Stromal cell of bone marrow (primary cell): ENCODE measurements at regions not wholly inside any gene's neighbourhood (a gene's known extent, or its start where the extent isn't known, plus 50 kb on each side); places are given as distances from the start of the nearest gene placed in this dataset.

Experiments
- DNase-seq: peaks from one replicate; pipeline ENCODE4 v3.0.0-alpha.2; 2012; ENCODE audit warnings: low read depth

DNA sequence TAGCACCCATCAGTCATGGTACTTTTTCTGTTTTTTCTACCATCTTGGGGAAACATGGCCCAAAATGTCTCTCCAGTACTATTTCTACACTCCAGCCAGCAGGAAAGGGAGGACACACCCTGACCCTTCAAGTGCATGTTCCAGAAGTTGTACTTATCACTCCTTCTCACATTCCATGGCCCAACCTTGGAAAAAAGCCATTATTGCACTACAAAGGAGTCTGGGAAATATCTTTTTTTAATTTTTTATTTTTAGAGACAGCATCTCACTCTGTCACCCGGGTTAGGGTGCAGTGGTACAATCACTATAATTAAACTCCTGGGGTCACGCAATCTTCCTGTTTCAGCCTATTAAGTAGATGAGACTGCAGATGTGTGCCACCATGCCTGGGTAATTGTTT, 100.0 kb upstream of the PPP2R3A start:
- DNase-seq = no peak

DNA sequence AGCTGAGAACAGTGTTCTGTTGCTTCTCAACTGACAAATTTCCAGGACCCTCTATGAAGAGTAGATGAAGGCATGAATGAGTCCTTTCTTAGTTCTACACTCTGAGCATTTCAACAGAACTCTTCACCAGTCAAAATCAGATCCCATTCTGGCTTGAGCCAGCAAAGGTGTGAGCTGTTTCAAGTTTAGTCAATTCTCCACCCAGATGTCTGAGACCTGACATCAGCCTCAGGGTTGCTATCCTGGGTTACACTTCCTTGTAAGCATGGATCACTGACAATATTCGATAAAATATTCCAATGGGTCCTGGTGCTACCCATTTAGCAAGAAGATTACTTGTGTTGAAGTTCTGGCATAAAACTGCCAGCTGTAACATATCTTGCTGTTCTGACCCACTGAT, 97.6 kb upstream of the PPP2R3A start:
- DNase-seq = no peak

GRCh38 chr3:135868801-135869200, 96.7 kb upstream of the PPP2R3A start:
- no peak for DNase-seq

DNA sequence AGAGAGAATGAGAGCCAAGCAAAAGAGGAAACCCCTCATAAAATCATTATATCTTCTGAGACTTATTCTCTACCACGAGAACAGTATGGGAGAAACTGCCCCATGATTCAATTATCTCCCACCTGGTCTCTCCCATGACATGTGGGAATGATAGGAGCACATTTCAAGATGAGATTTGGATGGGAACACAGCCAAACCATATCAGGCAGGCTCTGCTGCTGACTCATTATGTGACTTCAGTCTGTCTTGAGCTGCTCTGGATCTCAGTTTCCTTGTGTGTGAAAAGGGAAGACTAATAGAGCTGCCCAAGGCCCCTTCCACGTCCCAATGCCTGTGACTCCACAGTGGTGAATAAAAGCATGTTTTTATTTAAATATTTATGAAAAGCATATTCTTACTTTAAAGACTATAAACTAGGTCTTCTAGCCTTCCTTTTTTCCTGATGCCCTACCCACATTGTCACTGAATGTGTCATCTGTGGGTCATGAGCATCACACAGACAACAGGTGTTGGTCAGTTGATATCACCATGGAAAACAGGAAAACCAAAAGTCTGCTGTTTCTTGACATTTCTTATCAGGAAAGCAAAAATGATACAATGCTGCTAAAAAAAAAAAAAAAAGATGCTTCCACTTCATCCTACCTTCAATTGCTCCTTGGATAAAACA, 96.0 kb upstream of the PPP2R3A start:
- DNase-seq = no peak

GRCh38 chr3:135871311-135871710, 94.2 kb upstream of the PPP2R3A start:
- no peak for DNase-seq

DNA sequence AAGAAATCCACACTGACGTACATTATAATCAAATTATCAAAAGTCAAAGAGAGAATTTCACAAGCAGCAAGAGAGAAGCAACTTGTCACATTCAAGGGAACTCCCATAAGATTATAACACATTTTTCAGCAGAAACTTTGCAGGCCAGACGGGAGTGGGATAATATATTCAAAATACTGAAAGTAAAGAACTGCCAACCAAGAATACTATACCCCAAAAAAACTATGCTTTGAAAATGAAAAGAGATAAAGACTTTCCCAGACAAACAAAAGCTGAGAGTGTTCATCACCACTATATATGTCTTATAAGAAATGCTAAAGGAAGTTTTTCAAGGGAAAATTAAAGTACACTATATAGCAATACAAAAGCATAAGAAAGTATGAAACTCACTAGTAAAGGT, 91.5 kb upstream of the PPP2R3A start:
- no peak for DNase-seq

DNA sequence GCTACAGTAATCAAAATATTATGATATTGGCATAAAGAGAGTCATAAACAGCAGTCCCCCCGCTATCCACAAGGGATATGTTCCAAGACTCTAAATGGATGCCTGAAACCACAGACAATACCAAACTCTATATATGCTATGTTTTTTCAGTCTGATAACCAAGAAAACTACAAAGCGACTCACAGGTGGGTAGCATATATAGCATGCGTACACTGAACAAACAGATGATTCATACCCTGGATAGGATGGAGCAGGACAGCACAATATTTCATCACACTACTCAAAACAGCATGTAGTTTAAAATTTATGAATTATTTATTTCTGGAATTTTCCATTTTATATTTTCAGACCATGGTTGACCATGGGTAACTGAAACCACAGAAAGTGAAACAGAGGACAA, 87.0 kb upstream of the PPP2R3A start:
- DNase-seq = no peak

DNA sequence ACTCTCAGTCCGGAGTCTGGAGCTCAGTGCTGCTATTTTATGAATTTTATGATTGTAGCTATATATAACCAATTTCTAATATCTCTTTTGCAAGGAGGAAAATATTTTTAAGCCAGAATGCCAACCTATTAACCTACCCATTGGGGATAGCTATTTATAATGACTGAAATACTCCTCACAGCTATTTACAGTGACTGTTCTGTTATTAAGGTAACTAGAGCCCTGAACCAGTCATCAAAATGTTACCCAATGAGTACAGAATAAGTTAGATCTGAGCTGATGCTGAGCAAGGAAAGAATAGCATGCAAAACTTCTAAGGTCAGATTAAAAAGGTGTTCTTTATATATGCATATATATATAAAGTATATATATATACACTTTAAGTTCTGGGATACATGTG, 79.6 kb upstream of the PPP2R3A start:
- no peak for DNase-seq

GRCh38 chr3:135887220-135887619, 78.3 kb upstream of the PPP2R3A start:
- DNase-seq = peak; percentile 35

DNA sequence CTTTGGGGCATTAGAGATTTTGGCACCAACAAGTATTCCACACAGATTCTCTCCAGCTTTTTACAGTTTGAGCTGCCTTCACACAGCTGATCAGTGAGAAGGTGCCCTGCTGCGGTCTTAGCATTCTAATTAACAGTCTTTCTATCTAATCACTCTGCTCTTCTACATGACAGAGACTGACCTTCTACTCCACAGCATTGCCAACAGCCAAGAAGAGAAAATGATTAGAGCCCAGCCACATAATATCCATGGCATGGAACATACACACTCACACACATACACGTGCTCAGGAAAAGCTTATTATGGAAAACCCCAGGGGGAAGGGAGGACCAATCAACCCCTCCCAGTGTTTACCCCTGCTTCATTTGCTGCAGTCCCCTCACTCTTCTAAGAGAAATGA, 76.1 kb upstream of the PPP2R3A start:
- DNase-seq = no peak

GRCh38 chr3:135891121-135891520, 74.4 kb upstream of the PPP2R3A start:
- DNase-seq = peak; percentile 7

- peak; percentile 62 for DNase-seq
These were observed 70.3 kb upstream of the PPP2R3A start for GRCh38 chr3:135895106-135895733.

DNA sequence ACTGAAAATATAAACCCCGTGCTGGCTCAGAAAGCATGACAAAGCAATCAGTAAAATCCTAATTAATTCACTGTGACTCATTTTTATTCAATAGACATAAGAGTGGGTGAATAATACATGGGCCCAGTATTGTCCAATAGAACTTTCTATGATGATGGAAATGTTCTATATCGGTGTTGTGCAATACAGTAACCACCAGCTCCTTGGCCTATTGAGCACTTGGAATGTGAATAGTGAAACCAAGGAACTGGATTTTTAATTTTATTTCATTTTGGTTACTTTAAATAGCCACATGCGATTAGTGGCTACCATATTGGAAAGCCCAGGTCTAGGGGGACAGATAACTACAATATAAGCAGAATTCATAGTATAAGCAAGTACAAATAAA, 69.8 kb upstream of the PPP2R3A start:
- peak; percentile 43 for DNase-seq

GRCh38 chr3:135896613-135897012, 68.9 kb upstream of the PPP2R3A start:
- no peak for DNase-seq

DNA sequence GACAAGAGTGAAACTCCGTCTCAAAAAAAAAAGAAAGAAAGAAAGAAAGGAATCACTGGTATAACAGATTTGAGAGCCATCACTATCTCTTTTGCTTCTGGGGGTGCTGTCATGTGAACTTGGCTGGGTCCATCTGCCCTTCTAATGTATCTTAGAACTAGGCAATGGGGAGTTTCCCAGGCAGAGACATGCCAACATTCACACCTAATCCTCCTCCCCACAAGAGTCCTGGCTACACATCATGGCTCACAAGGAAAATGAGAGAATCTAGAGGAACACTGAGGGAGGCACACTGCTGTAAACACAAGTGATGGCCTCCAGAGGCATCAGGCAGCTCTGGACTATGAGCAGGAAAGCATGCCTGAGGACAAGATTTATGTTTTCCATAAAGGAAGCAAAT, 67.8 kb upstream of the PPP2R3A start:
- no peak for DNase-seq

DNA sequence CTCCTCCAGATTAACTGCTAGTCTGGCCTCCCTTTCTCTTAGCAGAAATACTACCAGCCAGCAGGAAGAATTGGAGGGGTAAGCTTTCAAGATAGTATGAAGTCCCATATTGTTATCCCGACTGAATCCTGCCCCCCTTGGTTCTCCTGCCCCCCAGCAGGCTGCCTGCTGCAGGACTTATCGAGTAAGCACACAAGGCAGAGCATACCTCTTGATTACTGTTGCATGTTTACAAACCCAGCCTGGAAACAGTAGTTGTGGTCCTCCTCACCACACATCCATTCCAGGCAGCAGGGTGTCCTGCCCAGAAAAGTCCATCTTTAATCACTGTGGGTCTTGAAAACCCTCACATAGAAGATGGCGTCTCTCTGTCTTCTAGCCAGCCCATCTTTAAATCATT, 66.8 kb upstream of the PPP2R3A start:
- DNase-seq = no peak

- DNase-seq = no peak
These were observed 60.3 kb upstream of the PPP2R3A start for GRCh38 chr3:135905058-135905724.

- DNase-seq = no peak
These were observed 57.9 kb upstream of the PPP2R3A start for GRCh38 chr3:135907422-135908165.

DNA sequence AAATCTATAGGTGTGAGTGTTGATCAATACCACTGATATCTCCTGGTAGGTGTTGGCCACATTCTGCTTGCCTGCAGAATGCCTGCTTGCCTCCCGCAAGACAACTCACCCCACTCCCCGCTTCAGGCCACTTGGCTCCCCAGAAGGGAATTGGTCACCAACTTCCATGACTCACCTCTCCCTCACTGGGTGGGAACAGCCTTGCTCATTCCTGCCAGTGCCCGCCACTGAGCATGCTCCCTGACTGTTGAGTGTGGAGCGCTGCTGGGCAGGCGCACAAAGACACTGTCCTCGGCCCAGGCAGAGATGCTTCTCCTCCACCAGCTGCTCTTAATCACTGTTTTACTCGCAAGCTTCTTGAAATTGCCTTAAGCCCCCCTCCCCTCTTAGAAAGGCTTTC, 57.3 kb upstream of the PPP2R3A start:
- no peak for DNase-seq

GRCh38 chr3:135908737-135909136, 56.8 kb upstream of the PPP2R3A start:
- DNase-seq = no peak

DNA sequence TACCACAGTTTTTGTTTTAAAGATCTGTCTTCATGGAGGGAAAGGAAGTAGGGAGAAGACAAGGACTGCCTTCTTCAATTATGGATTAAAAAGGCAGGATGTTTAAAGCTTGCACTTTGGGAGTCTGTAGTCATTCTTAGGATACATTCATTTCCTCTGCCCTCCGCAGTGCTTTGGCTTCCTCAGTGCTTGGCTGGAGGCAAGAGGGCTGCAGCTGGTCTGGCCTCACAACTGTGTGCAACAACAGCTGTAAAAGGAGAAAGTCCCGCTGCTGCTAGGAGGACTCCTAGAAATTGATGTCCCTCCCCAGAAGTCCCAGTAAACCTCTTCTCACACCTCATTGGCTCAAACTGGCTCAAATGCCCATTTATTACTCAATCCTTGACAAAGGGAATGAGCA, 54.4 kb upstream of the PPP2R3A start:
- DNase-seq = no peak

DNA sequence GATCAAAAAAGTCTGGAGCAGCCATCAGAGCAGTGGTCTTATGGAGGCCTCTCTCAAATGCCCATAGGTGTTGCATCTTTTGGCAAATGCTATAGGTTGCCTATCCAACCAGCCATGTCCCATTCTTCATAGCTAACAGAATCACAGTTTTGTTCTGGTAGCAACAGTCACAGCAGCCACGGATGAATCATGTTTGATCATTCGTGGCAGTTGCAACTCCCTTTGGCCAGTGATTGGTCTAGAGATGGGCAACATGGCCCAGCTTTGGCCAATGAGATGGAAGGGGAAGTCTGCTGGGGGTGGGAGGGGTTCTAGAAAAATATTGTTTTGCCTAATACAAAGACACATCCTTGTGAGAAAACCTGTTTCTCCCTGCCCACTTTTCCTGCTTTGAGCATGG, 50.3 kb upstream of the PPP2R3A start:
- no peak for DNase-seq
